22Rv1 (cell line): ENCODE measurements at regions not wholly inside any gene's neighbourhood (a gene's known extent, or its start where the extent isn't known, plus 50 kb on each side); places are given as distances from the start of the nearest gene placed in this dataset.

Source experiments
- ZFX ChIP-seq: fragments of 450-650 bp; IDR thresholded peaks from 2 replicates; pipeline ENCODE4 v1.6.1; 2017; ENCODE audit warnings: antibody characterized with exemption, borderline replicate concordance
- TF ChIP-seq, protein P1 (sequence below): fragments of 450-650 bp; IDR thresholded peaks from 2 replicates; pipeline ENCODE4 v1.5.1; 2017; ENCODE audit warnings: mild to moderate bottlenecking

DNA sequence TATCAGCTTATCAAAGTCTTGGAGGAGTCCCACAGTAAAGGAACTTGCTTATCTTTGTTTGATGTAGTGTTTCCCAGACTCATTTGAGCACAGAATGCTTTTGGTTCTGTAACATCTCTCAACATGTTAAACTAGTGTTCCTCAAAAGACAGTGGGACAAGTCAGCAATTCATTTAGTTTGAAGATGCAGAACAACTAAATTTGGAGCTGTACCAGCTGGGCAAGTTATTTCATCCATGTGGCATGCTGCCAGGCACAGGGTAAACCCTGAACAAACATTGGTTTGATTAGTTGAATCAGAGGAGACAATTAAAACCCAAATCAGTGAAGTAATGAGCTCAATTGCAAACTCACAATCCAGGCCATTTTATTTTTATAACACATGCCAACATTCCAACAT is 141.2 kb downstream of the CSNK2A3 start:
- TF ChIP-seq, protein P1, sequence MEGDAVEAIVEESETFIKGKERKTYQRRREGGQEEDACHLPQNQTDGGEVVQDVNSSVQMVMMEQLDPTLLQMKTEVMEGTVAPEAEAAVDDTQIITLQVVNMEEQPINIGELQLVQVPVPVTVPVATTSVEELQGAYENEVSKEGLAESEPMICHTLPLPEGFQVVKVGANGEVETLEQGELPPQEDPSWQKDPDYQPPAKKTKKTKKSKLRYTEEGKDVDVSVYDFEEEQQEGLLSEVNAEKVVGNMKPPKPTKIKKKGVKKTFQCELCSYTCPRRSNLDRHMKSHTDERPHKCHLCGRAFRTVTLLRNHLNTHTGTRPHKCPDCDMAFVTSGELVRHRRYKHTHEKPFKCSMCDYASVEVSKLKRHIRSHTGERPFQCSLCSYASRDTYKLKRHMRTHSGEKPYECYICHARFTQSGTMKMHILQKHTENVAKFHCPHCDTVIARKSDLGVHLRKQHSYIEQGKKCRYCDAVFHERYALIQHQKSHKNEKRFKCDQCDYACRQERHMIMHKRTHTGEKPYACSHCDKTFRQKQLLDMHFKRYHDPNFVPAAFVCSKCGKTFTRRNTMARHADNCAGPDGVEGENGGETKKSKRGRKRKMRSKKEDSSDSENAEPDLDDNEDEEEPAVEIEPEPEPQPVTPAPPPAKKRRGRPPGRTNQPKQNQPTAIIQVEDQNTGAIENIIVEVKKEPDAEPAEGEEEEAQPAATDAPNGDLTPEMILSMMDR = no peak
- no peak for TF ChIP-seq ZFX
